Gastrocnemius medialis (tissue), 4 donors: ENCODE measurements at regions not wholly inside any gene's neighbourhood (a gene's known extent, or its start where the extent isn't known, plus 50 kb on each side); places are given as distances from the start of the nearest gene placed in this dataset.

Experiments used
- ATAC-seq, 2 donors: fragments of 150-250 bp; one replicate each; pipeline ENCODE4 v1.9.1; 2016
- DNase-seq, 2 donors: peaks; one replicate each; pipeline ENCODE4 v3.0.0-alpha.2; 2019
- H3K27ac ChIP-seq, 4 donors: fragments of 200-600 bp; sonication (generic); 1 replicate in 1 of 4; 2 replicates in 3 of 4; pipeline ENCODE4 v1.5.1; 2016 to 2018; ENCODE audit warnings: mild to moderate bottlenecking in 2 of 4, moderate library complexity in 1 of 4
- H3K27me3 ChIP-seq, 3 donors: fragments of 200-600 bp; sonication (generic) in 2 of 3; 1 replicate in 1 of 3; 2 replicates in 2 of 3; pipeline versions ENCODE4 v1.5.1 to v1.6.0; 2016 to 2019; ENCODE audit warnings: mild to moderate bottlenecking in 1 of 3, moderate library complexity in 1 of 3
- H3K36me3 ChIP-seq, 2 donors: fragments of 200-600 bp; sonication (generic) in 1 of 2; one replicate each; pipeline ENCODE4 v1.5.1; 2017 to 2018
- H3K4me1 ChIP-seq, 2 donors: fragments of 200-600 bp; sonication (generic) in 1 of 2; one replicate each; pipeline ENCODE4 v1.5.1; 2016 to 2017; ENCODE audit warnings: mild to moderate bottlenecking in 2 of 2
- H3K4me3 ChIP-seq, 4 donors: fragments of 200-600 bp; sonication (generic) in 3 of 4; 1 replicate in 1 of 4; 2 replicates in 3 of 4; pipeline ENCODE4 v1.5.1; 2016 to 2019; ENCODE audit warnings: mild to moderate bottlenecking in 2 of 4
- H3K9me3 ChIP-seq, 3 donors: fragments of 200-600 bp; sonication (generic) in 2 of 3; 1 replicate in 1 of 3; 2 replicates in 2 of 3; pipeline ENCODE4 v1.5.1; 2016 to 2019
- CTCF ChIP-seq, 5 experiments: fragments of 450-650 bp in 3 of 5; fragments of 200-600 bp in 2 of 5; sonication (generic) in 2 of 5; IDR thresholded peaks in 4 of 5; conservative IDR thresholded peaks in 1 of 5; 1 replicate in 4 of 5; 2 replicates in 1 of 5; pipeline ENCODE4 v1.5.1; 2016 to 2019; ENCODE audit warnings: antibody characterized with exemption in 5 of 5, mild to moderate bottlenecking in 3 of 5, moderate library complexity in 3 of 5
- POLR2A ChIP-seq, 2 donors: fragments of 450-650 bp; IDR thresholded peaks; one replicate each; pipeline ENCODE4 v1.6.1; 2017; ENCODE audit warnings: antibody characterized with exemption in 2 of 2, mild to moderate bottlenecking in 2 of 2, moderate library complexity in 2 of 2
- in situ Hi-C, 4 donors: fragments of 200-750 bp; cut with MboI; loops; one replicate each; pipeline versions ENCODE4 v1.15.0 to v1.8.0; 2017; ENCODE audit warnings: low sequenced_read_pairs in 4 of 4
- intact Hi-C: fragments of 100-400 bp; cut with DNase I; formaldehyde crosslinking; loops from one replicate; pipeline ENCODE4 v1.15.1; 2023; ENCODE audit warnings: low total_unique reads

- TF ChIP-seq CTCF (IDR thresholded peaks at IDR 0.05 in 4 of 5, conservative IDR thresholded peaks at IDR 0.05 in 1 of 5) (no peak), POLR2A (IDR thresholded peaks at IDR 0.05) (no peak)
- H3K4me3 ChIP-seq: no peak overlapping the region
- in situ Hi-C loops: no loop called here
- H3K27ac ChIP-seq: no peak overlapping the region
- ATAC-seq (no peak), DNase-seq (no peak)
- no peaks in the 10 kb centered on the region for H3K9me3 ChIP-seq
- intact Hi-C loops: no loop called here
- H3K4me1 ChIP-seq: no peaks in the 10 kb centered on the region
- no peaks in the 10 kb centered on the region for H3K27me3 ChIP-seq
- no peaks in the 10 kb centered on the region for H3K36me3 ChIP-seq
Observed at GRCh38 chr2:211126256-211126655, 569.9 kb downstream of the CPS1 start.

DNA sequence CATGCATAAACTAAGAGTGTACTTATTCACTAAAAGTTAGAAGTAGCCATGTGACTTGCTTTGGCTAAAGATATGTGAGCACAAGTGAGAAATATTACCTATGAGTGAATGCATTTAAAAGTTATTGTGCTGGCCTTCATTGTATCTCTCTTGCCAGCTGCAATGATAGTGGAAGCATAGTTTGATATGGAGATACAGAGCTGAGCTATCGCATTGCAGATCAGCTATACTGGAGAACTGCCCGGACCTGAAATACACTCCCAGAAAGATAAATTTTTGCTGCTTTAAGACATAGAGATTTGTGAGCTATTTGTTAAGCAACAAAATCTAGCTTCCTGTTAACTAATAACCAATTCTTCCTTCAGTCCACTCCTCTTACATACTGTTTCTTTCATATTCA lies 571.1 kb downstream of the CPS1 start:
- no peaks in the 10 kb centered on the region for H3K36me3 ChIP-seq
- intact Hi-C loops: no loop called here

GRCh38 chr2:211128287-211128686 lies 571.9 kb downstream of the CPS1 start:
- ATAC-seq: no peak
- Histone ChIP-seq H3K4me1 (no peaks in the 10 kb centered on the region), H3K4me3 (no peak overlapping the region)

More for the DNA sequence above, 571.1 kb downstream of the CPS1 start:
- ATAC-seq: no peak
- Histone ChIP-seq H3K4me1 (no peaks in the 10 kb centered on the region), H3K27me3 (no peaks in the 10 kb centered on the region), H3K4me3 (no peak overlapping the region), H3K9me3 (no peaks in the 10 kb centered on the region), H3K27ac (no peak overlapping the region)
- no peak for DNase-seq
- in situ Hi-C loops: no loop called here
- no peak for TF ChIP-seq POLR2A (IDR thresholded peaks at IDR 0.05)
- no peak for TF ChIP-seq CTCF (IDR thresholded peaks at IDR 0.05 in 4 of 5, conservative IDR thresholded peaks at IDR 0.05 in 1 of 5)

GRCh38 chr2:211129798-211130197 lies 573.4 kb downstream of the CPS1 start:
- no peak overlapping the region for H3K4me3 ChIP-seq
- H3K27ac ChIP-seq: no peak overlapping the region
- TF ChIP-seq CTCF (IDR thresholded peaks at IDR 0.05 in 4 of 5, conservative IDR thresholded peaks at IDR 0.05 in 1 of 5): no peak
- no peak for TF ChIP-seq POLR2A (IDR thresholded peaks at IDR 0.05)
- H3K27me3 ChIP-seq: no peaks in the 10 kb centered on the region
- H3K36me3 ChIP-seq: no peaks in the 10 kb centered on the region
- H3K4me1 ChIP-seq: no peaks in the 10 kb centered on the region
- intact Hi-C loops (no loop called here), in situ Hi-C loops (no loop called here)
- DNase-seq (no peak), ATAC-seq (no peak)
- H3K9me3 ChIP-seq: no peaks in the 10 kb centered on the region

More at GRCh38 chr2:211128287-211128686, 571.9 kb downstream of the CPS1 start:
- H3K27me3 ChIP-seq: no peaks in the 10 kb centered on the region
- in situ Hi-C loops: no loop called here
- intact Hi-C loops: no loop called here
- no peak for TF ChIP-seq CTCF (IDR thresholded peaks at IDR 0.05 in 4 of 5, conservative IDR thresholded peaks at IDR 0.05 in 1 of 5)
- TF ChIP-seq POLR2A (IDR thresholded peaks at IDR 0.05): no peak
- no peak overlapping the region for H3K27ac ChIP-seq
- no peaks in the 10 kb centered on the region for H3K36me3 ChIP-seq
- no peaks in the 10 kb centered on the region for H3K9me3 ChIP-seq
- no peak for DNase-seq

DNA sequence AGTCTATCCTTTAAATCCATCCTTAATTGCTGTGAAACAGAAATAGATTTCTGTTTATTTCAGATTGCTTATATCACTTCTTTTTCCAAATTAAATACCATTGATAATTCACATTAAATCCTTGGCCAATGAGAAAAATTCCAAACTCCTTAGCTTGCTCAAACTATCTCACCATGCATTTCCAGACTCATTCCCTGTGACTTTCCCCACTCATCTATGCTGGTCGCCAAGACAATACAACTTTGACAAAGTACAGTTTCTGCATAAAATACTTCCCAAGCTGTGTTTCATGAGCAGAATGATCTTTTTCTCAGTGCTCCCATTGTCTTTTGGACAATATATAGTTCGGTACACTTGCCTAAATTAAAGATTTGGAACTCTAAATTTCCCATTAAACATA lies 575.6 kb downstream of the CPS1 start:
- Histone ChIP-seq H3K4me1 (no peaks in the 10 kb centered on the region), H3K9me3 (no peaks in the 10 kb centered on the region), H3K36me3 (no peaks in the 10 kb centered on the region), H3K27me3 (no peaks in the 10 kb centered on the region), H3K4me3 (no peak overlapping the region), H3K27ac (no peak overlapping the region)
- intact Hi-C loops: no loop called here
- ATAC-seq (no peak), DNase-seq (no peak)
- no peak for TF ChIP-seq POLR2A (IDR thresholded peaks at IDR 0.05)
- TF ChIP-seq CTCF (IDR thresholded peaks at IDR 0.05 in 4 of 5, conservative IDR thresholded peaks at IDR 0.05 in 1 of 5): no peak
- in situ Hi-C loops: no loop called here
